NCI-H69 (cell line): ENCODE measurements at regions not wholly inside any gene's neighbourhood (a gene's known extent, or its start where the extent isn't known, plus 50 kb on each side); places are given as distances from the start of the nearest gene placed in this dataset.

Experiments
- DNase-seq: peaks from one replicate; lab custom pipeline; 2025; lab: John Stamatoyannopoulos, UW

DNA sequence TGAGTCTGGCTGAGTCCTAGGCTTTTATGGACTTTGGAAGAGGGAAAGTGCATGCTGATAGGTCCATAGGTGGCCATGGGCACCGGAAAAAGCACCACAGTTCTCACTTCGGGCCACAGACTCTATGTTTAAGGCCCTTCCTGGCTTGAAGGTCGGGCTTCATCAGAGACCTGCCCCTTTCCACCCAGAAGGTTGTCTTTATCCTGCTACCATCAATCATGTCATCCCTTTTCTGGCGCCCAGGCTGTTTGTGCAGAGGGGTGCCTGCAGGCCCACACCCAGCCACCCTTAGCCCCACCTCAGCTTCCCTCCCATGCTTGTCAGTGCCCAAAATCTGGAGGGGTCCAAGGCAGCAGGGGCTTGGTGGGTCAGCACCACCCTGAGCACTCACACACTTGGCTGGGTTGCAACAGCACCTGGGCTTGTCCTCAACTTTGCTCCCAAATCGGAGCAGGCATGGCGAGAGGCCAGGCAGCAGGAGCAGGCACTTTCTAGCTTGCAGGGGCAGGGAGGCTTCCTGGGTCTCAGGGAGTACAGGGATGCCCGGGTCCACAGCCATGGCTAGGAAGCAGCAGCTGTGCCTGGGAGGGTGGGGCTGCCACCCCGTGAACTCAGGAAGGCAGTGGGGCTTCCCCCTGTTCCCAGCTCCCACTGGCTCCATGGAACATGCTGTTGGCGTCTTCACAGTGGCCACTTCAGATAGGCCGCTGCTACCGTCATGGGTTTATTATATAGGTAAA is 63.8 kb upstream of the TOM1L1 start:
- no peak for DNase-seq

DNA sequence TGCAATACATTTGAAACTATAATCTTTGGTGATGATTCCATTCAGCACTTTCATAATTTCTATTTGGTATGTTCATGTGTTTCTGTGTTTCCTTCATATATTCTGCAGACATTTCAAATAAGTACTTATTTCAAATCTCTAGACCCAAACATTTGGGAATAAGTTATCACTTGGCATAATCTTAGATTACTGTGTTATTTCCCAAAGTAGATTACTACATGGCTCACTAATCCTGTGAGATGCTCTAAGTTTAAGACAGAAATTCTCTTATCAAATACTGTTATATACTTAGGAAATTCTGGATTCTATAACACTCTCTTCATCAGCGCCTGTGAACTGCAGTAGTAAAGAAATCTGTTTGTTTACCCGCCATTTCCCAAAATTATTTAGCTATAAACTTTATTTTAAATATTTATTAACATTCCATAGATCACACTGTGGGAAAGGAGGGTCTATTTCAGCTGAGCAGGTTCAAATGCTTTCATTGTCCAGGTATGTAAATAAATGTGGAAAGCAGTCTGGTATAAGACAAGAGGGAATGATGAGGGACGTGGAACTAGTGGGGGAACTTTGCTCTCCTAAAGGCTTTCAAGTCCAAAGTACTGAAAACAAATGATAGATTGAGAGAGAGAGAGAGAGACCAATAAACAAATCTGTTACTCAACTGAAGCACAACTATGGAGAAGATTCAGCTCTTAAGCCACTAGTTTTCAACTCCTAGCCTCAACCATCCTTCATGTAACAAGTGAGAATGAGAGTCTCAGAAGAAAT is 61.8 kb upstream of the TOM1L1 start:
- DNase-seq = no peak

- no peak for DNase-seq
These were observed 61.2 kb upstream of the TOM1L1 start for GRCh38 chr17:54839447-54839846.

GRCh38 chr17:54840885-54841591 is 59.6 kb upstream of the TOM1L1 start:
- DNase-seq = no peak

DNA sequence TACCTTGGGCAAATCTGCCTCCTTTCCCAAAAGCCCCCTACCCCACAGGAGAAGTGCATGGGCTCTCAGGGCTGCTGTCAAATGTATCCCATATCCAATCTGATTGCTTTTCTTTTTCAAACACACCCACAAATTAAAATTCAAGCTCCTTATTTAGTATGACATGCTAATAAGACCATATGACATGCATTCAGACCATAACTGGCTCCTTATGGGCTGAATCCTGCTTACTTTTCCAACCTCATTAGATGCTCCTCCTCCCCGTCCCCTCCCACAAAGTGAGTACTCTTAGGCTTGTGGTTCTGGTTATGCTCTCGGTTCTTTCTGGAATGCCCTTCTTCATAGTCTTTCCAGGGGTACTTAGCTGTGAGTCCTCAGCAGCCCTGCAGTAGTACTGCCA is 59.0 kb upstream of the TOM1L1 start:
- no peak for DNase-seq

DNA sequence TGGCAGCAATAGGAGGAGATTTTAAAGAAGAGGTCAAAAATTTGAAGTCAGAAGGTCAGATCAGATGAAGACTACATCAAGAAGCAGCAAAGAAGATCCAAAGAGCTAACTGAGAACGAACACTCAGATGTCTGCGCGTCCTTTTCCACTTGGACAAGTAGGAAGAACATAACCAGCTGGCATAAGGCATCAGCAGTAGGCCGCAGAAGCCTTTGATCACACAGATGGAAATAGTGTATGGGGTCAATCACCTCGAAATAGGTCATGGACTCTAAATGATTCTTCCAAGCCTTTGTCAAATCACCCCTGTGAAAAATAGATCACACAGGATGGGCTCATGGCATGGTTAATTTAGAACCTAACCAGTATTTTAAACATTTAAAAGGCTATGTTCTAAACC is 56.4 kb upstream of the TOM1L1 start:
- DNase-seq = no peak

DNA sequence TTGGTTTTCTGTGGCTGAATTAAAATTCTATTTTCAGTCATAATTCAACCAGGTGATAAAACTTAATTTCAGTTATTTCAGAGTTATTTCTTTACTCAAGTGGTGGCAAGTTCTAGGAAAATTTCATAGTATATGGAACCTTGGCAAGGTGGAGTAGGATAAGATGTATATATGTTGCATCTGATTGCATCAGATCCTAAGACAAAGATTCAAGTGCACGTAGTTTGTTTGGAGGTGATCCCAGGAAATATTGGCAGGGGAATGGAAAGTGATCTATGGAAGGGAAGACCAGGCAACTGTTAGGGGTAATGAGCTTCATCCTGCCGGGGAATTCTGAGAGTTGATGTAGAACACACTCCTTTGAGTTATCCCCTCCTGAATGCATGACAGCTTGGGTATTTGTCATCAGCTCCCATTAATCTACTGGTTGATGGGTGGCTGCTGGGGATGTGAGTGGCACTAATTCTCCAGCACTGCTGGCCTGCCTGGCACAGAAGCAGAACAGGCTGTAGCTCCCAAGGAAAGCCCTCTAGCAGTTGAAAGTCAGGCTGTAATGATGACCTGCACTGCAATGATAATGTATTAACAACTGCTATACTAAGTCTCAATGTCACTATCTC is 52.2 kb upstream of the TOM1L1 start:
- no peak for DNase-seq

DNA sequence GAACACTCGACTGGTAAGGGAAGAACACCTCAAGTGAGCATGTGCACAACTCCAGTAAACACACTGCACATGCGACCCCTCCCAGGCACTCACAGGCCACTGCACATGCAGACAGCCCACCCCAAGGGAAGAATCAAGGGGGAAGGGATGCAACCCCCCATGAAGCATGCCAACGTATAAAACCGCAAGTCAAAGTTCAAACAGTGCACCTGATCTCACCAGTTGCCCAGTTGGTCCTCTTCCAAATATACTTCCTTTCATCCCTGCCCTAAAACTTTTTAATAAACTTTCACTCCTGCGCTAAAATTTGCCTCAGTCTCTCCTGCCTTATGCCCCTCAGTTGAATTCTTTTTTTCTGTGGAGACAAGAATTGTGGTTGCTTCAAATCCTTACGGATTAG is 51.0 kb upstream of the TOM1L1 start:
- DNase-seq = no peak
